Mesothelial cell of epicardium (in vitro differentiated cells): ENCODE measurements at regions not wholly inside any gene's neighbourhood (a gene's known extent, or its start where the extent isn't known, plus 50 kb on each side); places are given as distances from the start of the nearest gene placed in this dataset.

Experiments
- DNase-seq, 2 experiments: peaks; one replicate each; pipeline ENCODE4 v3.0.0; 2021; ENCODE audit warnings: low spot score in 2 of 2; ENCODE audit not compliant: unreplicated experiment in 2 of 2
- H3K27ac Mint-ChIP-seq: 2 replicates; pipeline ENCODE4 v1.8.0; 2021; ENCODE audit warnings: mixed read lengths
- H3K27me3 Mint-ChIP-seq: 2 replicates; pipeline ENCODE4 v1.8.0; 2021; ENCODE audit warnings: low read depth, mixed read lengths
- H3K36me3 Mint-ChIP-seq: 2 replicates; pipeline ENCODE4 v1.8.0; 2021; ENCODE audit warnings: mixed read lengths
- H3K4me1 Mint-ChIP-seq: 2 replicates; pipeline ENCODE4 v1.8.0; 2021; ENCODE audit warnings: mixed read lengths
- H3K4me3 Mint-ChIP-seq: 2 replicates; pipeline ENCODE4 v1.8.0; 2021; ENCODE audit warnings: mild to moderate bottlenecking, moderate library complexity, mixed read lengths
- H3K9me3 Mint-ChIP-seq: 2 replicates; pipeline ENCODE4 v1.8.0; 2021; ENCODE audit warnings: mixed read lengths
- CTCF ChIP-seq: fragments of 200-600 bp; sonication (generic); IDR thresholded peaks from one replicate; pipeline ENCODE4 v1.5.0; 2021; ENCODE audit warnings: antibody characterized with exemption; ENCODE audit not compliant: unreplicated experiment

GRCh38 chr4:66590488-66591215 is 920.4 kb upstream of the EPHA5 start:
- no peak for DNase-seq
- no peak for TF ChIP-seq CTCF
- no peaks in the 10 kb centered on the region for H3K36me3 Mint-ChIP-seq
- no peaks in the 10 kb centered on the region for H3K9me3 Mint-ChIP-seq
- H3K4me1 Mint-ChIP-seq, result no peaks in the 10 kb centered on the region
- H3K27me3 Mint-ChIP-seq, result no peaks in the 10 kb centered on the region
- H3K4me3 Mint-ChIP-seq, result no peak overlapping the region
- no peak overlapping the region for H3K27ac Mint-ChIP-seq

GRCh38 chr4:66589183-66589582 is 918.9 kb upstream of the EPHA5 start:
- H3K36me3 Mint-ChIP-seq, result no peaks in the 10 kb centered on the region
- H3K9me3 Mint-ChIP-seq, result no peaks in the 10 kb centered on the region
- DNase-seq, result no peak
- TF ChIP-seq CTCF, result no peak
- no peaks in the 10 kb centered on the region for H3K27me3 Mint-ChIP-seq
- H3K4me1 Mint-ChIP-seq, result no peaks in the 10 kb centered on the region
- no peak overlapping the region for H3K27ac Mint-ChIP-seq
- H3K4me3 Mint-ChIP-seq, result no peak overlapping the region

GRCh38 chr4:66585767-66586166 is 915.5 kb upstream of the EPHA5 start:
- no peak for DNase-seq
- no peak for TF ChIP-seq CTCF
- peaks cover 7% of the 10 kb centered on the region for H3K4me1 Mint-ChIP-seq
- H3K9me3 Mint-ChIP-seq, result no peaks in the 10 kb centered on the region
- H3K36me3 Mint-ChIP-seq, result no peaks in the 10 kb centered on the region
- H3K27me3 Mint-ChIP-seq, result no peaks in the 10 kb centered on the region
- H3K27ac Mint-ChIP-seq, result no peak overlapping the region
- H3K4me3 Mint-ChIP-seq, result no peak overlapping the region

GRCh38 chr4:66577922-66578321 is 907.6 kb upstream of the EPHA5 start:
- H3K36me3 Mint-ChIP-seq, result no peaks in the 10 kb centered on the region
- H3K27ac Mint-ChIP-seq, result no peak overlapping the region
- H3K9me3 Mint-ChIP-seq, result no peaks in the 10 kb centered on the region
- no peak for DNase-seq
- H3K4me3 Mint-ChIP-seq, result no peak overlapping the region
- TF ChIP-seq CTCF, result no peak
- peaks cover 34% of the 10 kb centered on the region for H3K4me1 Mint-ChIP-seq
- H3K27me3 Mint-ChIP-seq, result peaks cover 1% of the 10 kb centered on the region

- Mint-ChIP-seq H3K27ac (no peak overlapping the region), H3K4me1 (peaks cover 37% of the 10 kb centered on the region), H3K9me3 (no peaks in the 10 kb centered on the region), H3K4me3 (no peak overlapping the region), H3K36me3 (no peaks in the 10 kb centered on the region), H3K27me3 (peaks cover 1% of the 10 kb centered on the region)
- TF ChIP-seq CTCF, result no peak
- no peak for DNase-seq
These were observed 904.9 kb upstream of the EPHA5 start for GRCh38 chr4:66575008-66575696.
